KMS-11 (cell line): ENCODE measurements at regions not wholly inside any gene's neighbourhood (a gene's known extent, or its start where the extent isn't known, plus 50 kb on each side); places are given as distances from the start of the nearest gene placed in this dataset.

Experiments
- H2AFZ ChIP-seq: fragments of 200-600 bp; sonication (generic); 2 replicates; pipeline ENCODE4 v1.6.1; 2016; ENCODE audit warnings: antibody characterized with exemption, mixed run types, low read depth
- H3K27ac ChIP-seq: fragments of 200-600 bp; sonication (generic); 2 replicates; pipeline ENCODE4 v1.6.1; 2016; ENCODE audit warnings: mild to moderate bottlenecking, mixed run types
- H3K27me3 ChIP-seq: fragments of 200-600 bp; sonication (generic); 2 replicates; pipeline ENCODE4 v1.6.1; 2017; ENCODE audit warnings: mild to moderate bottlenecking, low read depth, mixed run types, moderate library complexity; ENCODE audit not compliant: insufficient read depth
- H3K36me3 ChIP-seq: fragments of 200-600 bp; sonication (generic); 2 replicates; pipeline ENCODE4 v1.6.1; 2017; ENCODE audit warnings: mild to moderate bottlenecking, mixed run types; ENCODE audit not compliant: insufficient read depth
- H3K4me1 ChIP-seq: fragments of 200-600 bp; sonication (generic); 2 replicates; pipeline ENCODE4 v1.6.1; 2016; ENCODE audit warnings: mild to moderate bottlenecking, low read depth, mixed run types; ENCODE audit not compliant: poor library complexity, severe bottlenecking
- H3K4me2 ChIP-seq: fragments of 200-600 bp; sonication (generic); 2 replicates; pipeline ENCODE4 v1.7.0; 2016; ENCODE audit warnings: mild to moderate bottlenecking, mixed run types
- H3K4me3 ChIP-seq: fragments of 200-600 bp; sonication (generic); IDR thresholded peaks from 2 replicates; pipeline ENCODE4 v1.6.1; 2017; ENCODE audit warnings: low read depth, low read length, mixed read lengths; ENCODE audit not compliant: insufficient read depth
- H3K79me2 ChIP-seq: fragments of 200-600 bp; sonication (generic); 2 replicates; pipeline ENCODE4 v1.6.1; 2016; ENCODE audit warnings: low read depth, mixed run types; ENCODE audit not compliant: insufficient read depth
- H3K9ac ChIP-seq: fragments of 200-600 bp; sonication (generic); 2 replicates; pipeline ENCODE4 v1.6.1; 2016; ENCODE audit warnings: mild to moderate bottlenecking, mixed run types
- H4K20me1 ChIP-seq: fragments of 200-600 bp; sonication (generic); 2 replicates; pipeline ENCODE4 v1.6.1; 2016; ENCODE audit warnings: mild to moderate bottlenecking, mixed run types; ENCODE audit not compliant: insufficient read depth
- CTCF ChIP-seq: fragments of 200-600 bp; sonication (generic); conservative IDR thresholded peaks from 2 replicates; pipeline ENCODE4 v1.6.1; 2017; ENCODE audit warnings: low read depth, mild to moderate bottlenecking, antibody characterized with exemption, low read length, moderate library complexity, mixed read lengths

GRCh38 chr2:57397550-57398360, 648.9 kb upstream of the VRK2 start:
- H3K36me3 ChIP-seq: no peaks in the 10 kb centered on the region
- H3K9ac ChIP-seq: no peak overlapping the region
- no peaks in the 10 kb centered on the region for H4K20me1 ChIP-seq
- H3K27ac ChIP-seq: no peak overlapping the region
- H3K27me3 ChIP-seq: no peaks in the 10 kb centered on the region
- H3K4me1 ChIP-seq: no peaks in the 10 kb centered on the region
- no peak overlapping the region for H3K4me3 ChIP-seq
- no peaks in the 10 kb centered on the region for H3K79me2 ChIP-seq
- no peak for TF ChIP-seq CTCF
- H2AFZ ChIP-seq: no peak overlapping the region
- H3K4me2 ChIP-seq: no peak overlapping the region

GRCh38 chr2:57399057-57399456, 647.5 kb upstream of the VRK2 start:
- Histone ChIP-seq H3K4me3 (no peak overlapping the region), H3K36me3 (no peaks in the 10 kb centered on the region), H2AFZ (no peak overlapping the region), H3K27ac (no peak overlapping the region), H4K20me1 (no peaks in the 10 kb centered on the region), H3K9ac (no peak overlapping the region), H3K4me1 (no peaks in the 10 kb centered on the region), H3K4me2 (no peak overlapping the region), H3K27me3 (no peaks in the 10 kb centered on the region), H3K79me2 (no peaks in the 10 kb centered on the region)
- TF ChIP-seq CTCF: no peak

GRCh38 chr2:57402096-57402495, 644.5 kb upstream of the VRK2 start:
- Histone ChIP-seq H3K4me1 (no peaks in the 10 kb centered on the region), H2AFZ (no peak overlapping the region), H3K9ac (no peak overlapping the region), H4K20me1 (no peaks in the 10 kb centered on the region), H3K36me3 (no peaks in the 10 kb centered on the region), H3K79me2 (no peaks in the 10 kb centered on the region), H3K4me3 (no peak overlapping the region), H3K4me2 (no peak overlapping the region), H3K27ac (no peak overlapping the region), H3K27me3 (no peaks in the 10 kb centered on the region)
- no peak for TF ChIP-seq CTCF

- H2AFZ ChIP-seq: no peak overlapping the region
- H3K79me2 ChIP-seq: no peaks in the 10 kb centered on the region
- no peaks in the 10 kb centered on the region for H3K4me1 ChIP-seq
- no peak overlapping the region for H3K27ac ChIP-seq
- no peak for TF ChIP-seq CTCF
- no peak overlapping the region for H3K9ac ChIP-seq
- no peak overlapping the region for H3K4me3 ChIP-seq
- no peaks in the 10 kb centered on the region for H3K27me3 ChIP-seq
- no peaks in the 10 kb centered on the region for H4K20me1 ChIP-seq
- no peaks in the 10 kb centered on the region for H3K36me3 ChIP-seq
- H3K4me2 ChIP-seq: no peak overlapping the region
These were observed 643.9 kb upstream of the VRK2 start for GRCh38 chr2:57402755-57403154.
